HCT116 (cell line): ENCODE measurements at regions not wholly inside any gene's neighbourhood (a gene's known extent, or its start where the extent isn't known, plus 50 kb on each side); places are given as distances from the start of the nearest gene placed in this dataset.

Experiments
- ATF3 ChIP-seq: IDR thresholded peaks from 2 replicates; pipeline ENCODE4 v1.6.1; 2012
- CTCF ChIP-seq, 3 experiments: fragments of 200-600 bp in 1 of 3; sonication (generic) in 1 of 3; IDR thresholded peaks in 2 of 3; conservative IDR thresholded peaks in 1 of 3; 2 replicates each; pipeline ENCODE4 v1.5.1; 2012 to 2017; ENCODE audit warnings: low read depth in 2 of 3, low read length in 2 of 3, antibody characterized with exemption in 1 of 3, borderline replicate concordance in 1 of 3, control low read depth in 1 of 3, mild to moderate bottlenecking in 1 of 3, mixed read lengths in 1 of 3, mixed run types in 1 of 3, moderate library complexity in 1 of 3; ENCODE audit not compliant: insufficient read depth in 1 of 3
- MAX ChIP-seq: IDR thresholded peaks from 2 replicates; pipeline ENCODE4 v1.6.1; 2012
- POLR2A ChIP-seq: IDR thresholded peaks from 2 replicates; pipeline ENCODE4 v1.7.0; 2011; ENCODE audit warnings: borderline replicate concordance; ENCODE audit not compliant: insufficient read depth, insufficient read length; ENCODE audit errors: extremely low read depth
- POLR2AphosphoS5 ChIP-seq: IDR thresholded peaks from 2 replicates; pipeline ENCODE4 v1.6.1; 2011; ENCODE audit warnings: mild to moderate bottlenecking, low read depth, low read length, moderate library complexity
- RAD21 ChIP-seq: IDR thresholded peaks from 2 replicates; pipeline ENCODE4 v1.6.1; 2012; ENCODE audit warnings: low read depth, mild to moderate bottlenecking
- SIN3A ChIP-seq: IDR thresholded peaks from 2 replicates; pipeline ENCODE4 v1.6.1; 2012; ENCODE audit warnings: low read depth
- ZFX ChIP-seq: fragments of 450-650 bp; IDR thresholded peaks from 2 replicates; pipeline ENCODE4 v1.6.1; 2017
- ZNF274 ChIP-seq: fragments of 200-500 bp; sonication (Bioruptor generic); IDR thresholded peaks from 2 replicates; pipeline ENCODE4 v1.6.1; 2014; ENCODE audit warnings: mild to moderate bottlenecking, low read depth, low read length, inconsistent platforms
- TF ChIP-seq, protein P1 (sequence below): IDR thresholded peaks from 2 replicates; pipeline ENCODE4 v1.6.1; 2011; ENCODE audit warnings: mild to moderate bottlenecking, low read length, moderate library complexity; ENCODE audit not compliant: insufficient replicate concordance; ENCODE audit errors: extremely low read depth

- TF ChIP-seq CTCF (IDR thresholded peaks at IDR 0.05 in 2 of 3, conservative IDR thresholded peaks at IDR 0.05 in 1 of 3; ENCODE audit: borderline replicate concordance in 1 of 3, insufficient read depth in 1 of 3, low read depth in 2 of 3, low read length in 2 of 3) = no peak
- no peak for TF ChIP-seq SIN3A
- TF ChIP-seq, protein P1, sequence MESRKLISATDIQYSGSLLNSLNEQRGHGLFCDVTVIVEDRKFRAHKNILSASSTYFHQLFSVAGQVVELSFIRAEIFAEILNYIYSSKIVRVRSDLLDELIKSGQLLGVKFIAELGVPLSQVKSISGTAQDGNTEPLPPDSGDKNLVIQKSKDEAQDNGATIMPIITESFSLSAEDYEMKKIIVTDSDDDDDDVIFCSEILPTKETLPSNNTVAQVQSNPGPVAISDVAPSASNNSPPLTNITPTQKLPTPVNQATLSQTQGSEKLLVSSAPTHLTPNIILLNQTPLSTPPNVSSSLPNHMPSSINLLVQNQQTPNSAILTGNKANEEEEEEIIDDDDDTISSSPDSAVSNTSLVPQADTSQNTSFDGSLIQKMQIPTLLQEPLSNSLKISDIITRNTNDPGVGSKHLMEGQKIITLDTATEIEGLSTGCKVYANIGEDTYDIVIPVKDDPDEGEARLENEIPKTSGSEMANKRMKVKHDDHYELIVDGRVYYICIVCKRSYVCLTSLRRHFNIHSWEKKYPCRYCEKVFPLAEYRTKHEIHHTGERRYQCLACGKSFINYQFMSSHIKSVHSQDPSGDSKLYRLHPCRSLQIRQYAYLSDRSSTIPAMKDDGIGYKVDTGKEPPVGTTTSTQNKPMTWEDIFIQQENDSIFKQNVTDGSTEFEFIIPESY = no peak
- no peak for TF ChIP-seq ZNF274
- TF ChIP-seq MAX = no peak
- no peak for TF ChIP-seq ATF3
- TF ChIP-seq POLR2AphosphoS5 = no peak
- no peak for TF ChIP-seq ZFX
- TF ChIP-seq POLR2A = no peak
- no peak for TF ChIP-seq RAD21
Observed at GRCh38 chr2:51448911-51449310, 417.0 kb upstream of the NRXN1 start.
